CD4-positive, alpha-beta T cell treated with Interferon alpha-2 for 1 hour (primary cell): ENCODE measurements at regions not wholly inside any gene's neighbourhood (a gene's known extent, or its start where the extent isn't known, plus 50 kb on each side); places are given as distances from the start of the nearest gene placed in this dataset.

Source experiments
- DNase-seq, 2 donors: peaks; one replicate each; pipeline ENCODE4 v3.0.0-alpha.2; 2020 to 2022

- DNase-seq: no peak
Measured at GRCh38 chr20:57794600-57795341, 85.0 kb upstream of the PMEPA1 start.

- DNase-seq: no peak
Measured at GRCh38 chr20:57794036-57794435, 84.2 kb upstream of the PMEPA1 start.

GRCh38 chr20:57793421-57793820 is 83.6 kb upstream of the PMEPA1 start:
- no peak for DNase-seq

GRCh38 chr20:57792386-57793080 is 82.7 kb upstream of the PMEPA1 start:
- DNase-seq: no peak

GRCh38 chr20:57791966-57792365 is 82.2 kb upstream of the PMEPA1 start:
- DNase-seq: no peak

- DNase-seq: no peak
Measured at GRCh38 chr20:57791178-57791962, 81.6 kb upstream of the PMEPA1 start.

GRCh38 chr20:57790176-57790575 is 80.4 kb upstream of the PMEPA1 start:
- no peak for DNase-seq

GRCh38 chr20:57788936-57789613 is 79.3 kb upstream of the PMEPA1 start:
- no peak for DNase-seq

GRCh38 chr20:57787990-57788781 is 78.4 kb upstream of the PMEPA1 start:
- no peak for DNase-seq

GRCh38 chr20:57787151-57787989 is 77.6 kb upstream of the PMEPA1 start:
- DNase-seq: no peak

GRCh38 chr20:57786304-57786932 is 76.6 kb upstream of the PMEPA1 start:
- no peak for DNase-seq

GRCh38 chr20:57785720-57786119 is 75.9 kb upstream of the PMEPA1 start:
- DNase-seq: no peak

- DNase-seq: no peak
Measured at GRCh38 chr20:57785061-57785460, 75.2 kb upstream of the PMEPA1 start.

- DNase-seq: no peak
Measured at GRCh38 chr20:57783956-57784837, 74.4 kb upstream of the PMEPA1 start.

GRCh38 chr20:57783196-57783595 is 73.4 kb upstream of the PMEPA1 start:
- DNase-seq: no peak

GRCh38 chr20:57782631-57783041 is 72.8 kb upstream of the PMEPA1 start:
- no peak for DNase-seq

GRCh38 chr20:57781901-57782300 is 72.1 kb upstream of the PMEPA1 start:
- DNase-seq: no peak

- DNase-seq: no peak
Measured at GRCh38 chr20:57780906-57781305, 71.1 kb upstream of the PMEPA1 start.

- no peak for DNase-seq
Measured at GRCh38 chr20:57780398-57780797, 70.6 kb upstream of the PMEPA1 start.
